OCI-LY1 (cell line): ENCODE measurements at regions not wholly inside any gene's neighbourhood (a gene's known extent, or its start where the extent isn't known, plus 50 kb on each side); places are given as distances from the start of the nearest gene placed in this dataset.

Experiments used
- H2AFZ ChIP-seq: fragments of 200-600 bp; sonication (generic), shearing (Covaris generic); 2 replicates; pipeline ENCODE4 v1.6.0; 2014; ENCODE audit warnings: antibody characterized with exemption, mild to moderate bottlenecking, low read length
- H3F3A ChIP-seq: fragments of 200-600 bp; sonication (generic), shearing (Covaris generic); 2 replicates; pipeline ENCODE4 v1.6.0; 2014; ENCODE audit warnings: mild to moderate bottlenecking, antibody characterized with exemption, low read length, moderate library complexity; ENCODE audit not compliant: insufficient read depth
- H3K27ac ChIP-seq: fragments of 200-600 bp; sonication (generic); 2 replicates; pipeline ENCODE4 v1.5.1; 2014; ENCODE audit warnings: low read length, mixed run types, mild to moderate bottlenecking, low read depth; ENCODE audit not compliant: poor library complexity, severe bottlenecking
- H3K27me3 ChIP-seq: fragments of 200-600 bp; sonication (generic); 2 replicates; pipeline ENCODE4 v1.6.0; 2014; ENCODE audit warnings: antibody characterized with exemption, mild to moderate bottlenecking, low read length, moderate library complexity; ENCODE audit not compliant: insufficient read depth
- H3K36me3 ChIP-seq: fragments of 200-600 bp; sonication (generic); 2 replicates; pipeline ENCODE4 v1.6.1; 2014; ENCODE audit warnings: mild to moderate bottlenecking, antibody characterized with exemption, low read length, moderate library complexity, mixed read lengths; ENCODE audit not compliant: insufficient read depth
- H3K4me1 ChIP-seq: fragments of 200-600 bp; sonication (generic); 2 replicates; pipeline ENCODE4 v1.5.1; 2014; ENCODE audit warnings: mild to moderate bottlenecking, low read length, moderate library complexity; ENCODE audit not compliant: insufficient read depth, severe bottlenecking
- H3K4me2 ChIP-seq: fragments of 200-600 bp; sonication (generic), shearing (Covaris generic); 2 replicates; pipeline ENCODE4 v1.6.1; 2014; ENCODE audit warnings: low read length
- H3K4me3 ChIP-seq: fragments of 200-600 bp; sonication (generic); 2 replicates; pipeline ENCODE4 v1.5.1; 2014; ENCODE audit warnings: low read length, low read depth, mild to moderate bottlenecking, mixed read lengths; ENCODE audit not compliant: poor library complexity, severe bottlenecking
- H3K79me2 ChIP-seq: fragments of 200-600 bp; shearing (Covaris generic); 2 replicates; pipeline ENCODE4 v1.6.1; 2016; ENCODE audit warnings: mixed run types, low read length, mixed read lengths; ENCODE audit not compliant: insufficient read depth
- H3K9ac ChIP-seq: fragments of 200-600 bp; sonication (generic), shearing (Covaris generic); 2 replicates; pipeline ENCODE4 v1.6.1; 2014; ENCODE audit warnings: mild to moderate bottlenecking, low read length, mixed read lengths
- H3K9me2 ChIP-seq: fragments of 200-600 bp; sonication (generic), shearing (Covaris generic); 2 replicates; pipeline ENCODE4 v1.6.1; 2014; ENCODE audit warnings: low read depth, mild to moderate bottlenecking, low read length, mixed read lengths
- H3K9me3 ChIP-seq: fragments of 200-600 bp; shearing (Covaris generic); 2 replicates; pipeline ENCODE4 v1.6.1; 2014; ENCODE audit warnings: low read length, mixed read lengths
- H4K20me1 ChIP-seq: fragments of 200-600 bp; sonication (generic), shearing (Covaris generic); 2 replicates; pipeline ENCODE4 v1.6.0; 2016; ENCODE audit warnings: mild to moderate bottlenecking, low read length; ENCODE audit not compliant: insufficient read depth
- CTCF ChIP-seq: fragments of 200-600 bp; sonication (generic), shearing (Covaris generic); IDR thresholded peaks from 2 replicates; pipeline ENCODE4 v1.5.1; 2017; ENCODE audit warnings: mild to moderate bottlenecking, antibody characterized with exemption, low read length, moderate library complexity, mixed read lengths
- EZH2 ChIP-seq: fragments of 200-600 bp; sonication (generic), shearing (Covaris generic); IDR thresholded peaks from 2 replicates; pipeline ENCODE4 v1.8.0; 2017; ENCODE audit warnings: borderline replicate concordance, mixed run types, mild to moderate bottlenecking, antibody characterized with exemption, low read length, moderate library complexity, mixed read lengths

- H3F3A ChIP-seq = no peaks in the 10 kb centered on the region
- H3K36me3 ChIP-seq = no peaks in the 10 kb centered on the region
- peak overlapping the region; percentile 56; the same call in 1 of the 2 replicates for H3K4me2 ChIP-seq
- no peaks in the 10 kb centered on the region for H3K9me3 ChIP-seq
- no peaks in the 10 kb centered on the region for H3K27me3 ChIP-seq
- peak overlapping the region; percentile 3; the same call in 1 of the 2 replicates for H3K9ac ChIP-seq
- peak overlapping the region; percentile 35; the same call in 1 of the 2 replicates for H2AFZ ChIP-seq
- no peaks in the 10 kb centered on the region for H3K9me2 ChIP-seq
- no peaks in the 10 kb centered on the region for H4K20me1 ChIP-seq
- peak overlapping the region; percentile 19 for H3K27ac ChIP-seq
- TF ChIP-seq CTCF (peak; percentile 72), EZH2 (no peak)
- peaks cover 67% of the 10 kb centered on the region for H3K4me1 ChIP-seq
- H3K79me2 ChIP-seq = no peaks in the 10 kb centered on the region
- H3K4me3 ChIP-seq = peak overlapping the region; percentile 18
These were observed 289.2 kb upstream of the PCSK5 start for GRCh38 chr9:75601280-75601679.

GRCh38 chr9:75602060-75602459 is 288.4 kb upstream of the PCSK5 start:
- H3K79me2 ChIP-seq = no peaks in the 10 kb centered on the region
- H3K9me3 ChIP-seq = no peaks in the 10 kb centered on the region
- H2AFZ ChIP-seq = no peak overlapping the region
- peaks cover 73% of the 10 kb centered on the region for H3K4me1 ChIP-seq
- H3K9ac ChIP-seq = no peak overlapping the region; the same call in 1 of the 2 replicates
- H3K27ac ChIP-seq = peak overlapping the region; percentile 38
- H3F3A ChIP-seq = no peaks in the 10 kb centered on the region
- no peak for TF ChIP-seq EZH2
- no peak for TF ChIP-seq CTCF
- H3K27me3 ChIP-seq = no peaks in the 10 kb centered on the region
- no peak overlapping the region for H3K4me3 ChIP-seq
- H3K9me2 ChIP-seq = no peaks in the 10 kb centered on the region
- no peaks in the 10 kb centered on the region for H4K20me1 ChIP-seq
- H3K36me3 ChIP-seq = no peaks in the 10 kb centered on the region
- H3K4me2 ChIP-seq = peak overlapping the region; percentile 56; the same call in 1 of the 2 replicates

DNA sequence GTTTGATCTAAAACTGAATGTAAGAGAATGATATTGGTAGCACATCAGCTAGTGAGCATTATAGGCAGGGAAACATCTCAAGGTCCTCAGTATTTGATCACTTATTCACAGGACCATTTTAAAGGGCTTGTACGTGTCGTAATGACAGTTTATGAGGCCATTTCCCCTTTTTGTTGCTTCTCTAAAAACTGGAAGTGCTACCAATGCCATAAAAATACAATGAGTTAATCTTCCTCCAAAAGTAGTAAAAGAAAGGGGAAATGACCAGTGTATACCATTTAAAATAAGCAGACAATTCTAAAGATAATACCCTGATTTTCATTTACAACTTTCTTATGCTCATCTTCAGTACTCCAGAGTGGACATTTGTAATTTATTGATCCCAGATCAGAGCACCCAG is 285.8 kb upstream of the PCSK5 start:
- TF ChIP-seq CTCF (no peak), EZH2 (no peak)
- Histone ChIP-seq H3K27ac (peak overlapping the region; percentile 55), H3K79me2 (no peaks in the 10 kb centered on the region), H3K9me3 (no peaks in the 10 kb centered on the region), H2AFZ (no peak overlapping the region), H3K9ac (no peak overlapping the region), H3K4me1 (peaks cover 92% of the 10 kb centered on the region), H3K4me2 (peak overlapping the region; percentile 30; the same call in 1 of the 2 replicates), H3K36me3 (no peaks in the 10 kb centered on the region), H3K9me2 (no peaks in the 10 kb centered on the region), H3F3A (no peaks in the 10 kb centered on the region), H4K20me1 (no peaks in the 10 kb centered on the region), H3K4me3 (no peak overlapping the region), H3K27me3 (no peaks in the 10 kb centered on the region)
